ENCODE measurements at regions not wholly inside any gene's neighbourhood (a gene's known extent, or its start where the extent isn't known, plus 50 kb on each side); places are given as distances from the start of the nearest gene placed in this dataset.

- TF ChIP-seq CTCF (conservative IDR thresholded peaks at IDR 0.05; ENCODE audit: low read length) (no peak), EZH2phosphoT487 (IDR thresholded peaks at IDR 0.05; ENCODE audit: borderline replicate concordance, low read depth, low read length) (no peak)
These were observed 1018.3 kb upstream of the AMELY start for GRCh38 chrY:7929866-7930265.

Data from OCI-LY7 (cell line).